ENCODE measurements at regions not wholly inside any gene's neighbourhood (a gene's known extent, or its start where the extent isn't known, plus 50 kb on each side); places are given as distances from the start of the nearest gene placed in this dataset.
"Not testable (repeated sequence)": the region's sequence is repeated elsewhere in the genome, so short reads cannot be mapped to it uniquely, and the experiment has no call there.

- H3K4me3 ChIP-seq (ENCODE audit: insufficient read depth, low read depth, low read length); DNase-seq; H3K36me3 ChIP-seq (replicated peaks; ENCODE audit: control insufficient read depth, insufficient read depth, low read length); H3K27me3 ChIP-seq (ENCODE audit: control insufficient read depth, insufficient read depth, low read length): not testable (repeated sequence)
Observed at GRCh38 chr12:88828537-88828936, 248.3 kb upstream of the KITLG start.

GRCh38 chr12:88820012-88820411 is 239.7 kb upstream of the KITLG start:
- Histone ChIP-seq H3K36me3 (replicated peaks; ENCODE audit: control insufficient read depth, insufficient read depth, low read length) (no peaks in the 10 kb centered on the region), H3K4me3 (ENCODE audit: insufficient read depth, low read depth, low read length) (no peak overlapping the region), H3K27me3 (ENCODE audit: control insufficient read depth, insufficient read depth, low read length) (no peaks in the 10 kb centered on the region)
- DNase-seq, result no peak

DNA sequence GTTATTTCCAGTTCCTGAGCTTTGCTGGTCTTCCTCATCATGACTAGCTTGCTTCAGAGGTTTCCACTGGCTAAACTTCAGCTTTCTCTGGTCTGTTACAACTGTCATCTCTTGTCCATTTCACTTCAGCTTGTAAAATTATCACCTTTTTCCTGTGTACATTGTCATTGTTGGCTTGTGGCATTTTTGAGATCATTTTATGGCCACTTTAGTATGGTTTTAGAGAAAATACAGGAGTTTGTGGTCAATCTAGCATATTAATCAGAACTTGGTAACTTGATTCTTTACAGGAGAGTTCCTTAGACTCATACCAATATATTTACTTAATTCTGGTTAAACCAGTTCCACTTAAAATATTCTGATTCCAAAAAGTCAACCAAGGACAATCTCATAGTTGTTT is 235.9 kb upstream of the KITLG start:
- H3K27me3 ChIP-seq (ENCODE audit: control insufficient read depth, insufficient read depth, low read length), result no peaks in the 10 kb centered on the region
- no peaks in the 10 kb centered on the region for H3K36me3 ChIP-seq (replicated peaks; ENCODE audit: control insufficient read depth, insufficient read depth, low read length)
- DNase-seq, result no peak
- no peak overlapping the region for H3K4me3 ChIP-seq (ENCODE audit: insufficient read depth, low read depth, low read length)

GRCh38 chr12:88814779-88815178 is 234.5 kb upstream of the KITLG start:
- Histone ChIP-seq H3K4me3 (ENCODE audit: insufficient read depth, low read depth, low read length) (no peak overlapping the region), H3K27me3 (ENCODE audit: control insufficient read depth, insufficient read depth, low read length) (no peaks in the 10 kb centered on the region), H3K36me3 (replicated peaks; ENCODE audit: control insufficient read depth, insufficient read depth, low read length) (no peaks in the 10 kb centered on the region)
- DNase-seq, result no peak

DNA sequence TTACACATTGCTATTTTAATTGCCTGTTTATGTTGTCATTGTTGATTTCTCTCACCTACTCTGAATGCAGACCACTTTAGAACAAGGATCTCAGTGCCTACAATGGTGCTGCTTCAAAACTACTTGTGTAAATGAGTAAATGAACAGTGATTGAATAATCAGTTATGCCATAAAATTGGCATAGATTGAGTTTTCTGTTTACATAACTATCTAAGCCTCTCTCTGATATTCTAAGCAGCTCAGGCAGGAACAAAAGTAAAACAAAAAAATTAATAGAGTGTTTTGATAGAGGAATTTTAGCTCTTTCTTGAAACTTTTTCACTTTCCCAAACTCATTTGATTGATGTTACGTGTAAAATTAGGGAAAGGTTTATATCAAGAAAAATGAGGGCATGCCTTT is 232.3 kb upstream of the KITLG start:
- Histone ChIP-seq H3K36me3 (replicated peaks; ENCODE audit: control insufficient read depth, insufficient read depth, low read length) (no peaks in the 10 kb centered on the region), H3K4me3 (ENCODE audit: insufficient read depth, low read depth, low read length) (no peak overlapping the region), H3K27me3 (ENCODE audit: control insufficient read depth, insufficient read depth, low read length) (no peaks in the 10 kb centered on the region)
- DNase-seq, result no peak

GRCh38 chr12:88810806-88811205 is 230.5 kb upstream of the KITLG start:
- no peaks in the 10 kb centered on the region for H3K36me3 ChIP-seq (replicated peaks; ENCODE audit: control insufficient read depth, insufficient read depth, low read length)
- H3K4me3 ChIP-seq (ENCODE audit: insufficient read depth, low read depth, low read length), result no peak overlapping the region
- H3K27me3 ChIP-seq (ENCODE audit: control insufficient read depth, insufficient read depth, low read length), result no peaks in the 10 kb centered on the region
- DNase-seq, result no peak

GRCh38 chr12:88809841-88810240 is 229.6 kb upstream of the KITLG start:
- H3K4me3 ChIP-seq (ENCODE audit: insufficient read depth, low read depth, low read length); DNase-seq; H3K36me3 ChIP-seq (replicated peaks; ENCODE audit: control insufficient read depth, insufficient read depth, low read length); H3K27me3 ChIP-seq (ENCODE audit: control insufficient read depth, insufficient read depth, low read length): not testable (repeated sequence)

GRCh38 chr12:88805692-88806091 is 225.4 kb upstream of the KITLG start:
- Histone ChIP-seq H3K36me3 (replicated peaks; ENCODE audit: control insufficient read depth, insufficient read depth, low read length) (no peaks in the 10 kb centered on the region), H3K4me3 (ENCODE audit: insufficient read depth, low read depth, low read length) (no peak overlapping the region), H3K27me3 (ENCODE audit: control insufficient read depth, insufficient read depth, low read length) (no peaks in the 10 kb centered on the region)
- no peak for DNase-seq

- Histone ChIP-seq H3K27me3 (ENCODE audit: control insufficient read depth, insufficient read depth, low read length) (no peaks in the 10 kb centered on the region), H3K36me3 (replicated peaks; ENCODE audit: control insufficient read depth, insufficient read depth, low read length) (no peaks in the 10 kb centered on the region), H3K4me3 (ENCODE audit: insufficient read depth, low read depth, low read length) (no peak overlapping the region)
- no peak for DNase-seq
Observed at GRCh38 chr12:88805286-88805685, 225.0 kb upstream of the KITLG start.

- no peak overlapping the region for H3K4me3 ChIP-seq (ENCODE audit: insufficient read depth, low read depth, low read length)
- DNase-seq, result no peak
- no peaks in the 10 kb centered on the region for H3K36me3 ChIP-seq (replicated peaks; ENCODE audit: control insufficient read depth, insufficient read depth, low read length)
- no peaks in the 10 kb centered on the region for H3K27me3 ChIP-seq (ENCODE audit: control insufficient read depth, insufficient read depth, low read length)
Observed at GRCh38 chr12:88802096-88802706, 221.9 kb upstream of the KITLG start.

DNA sequence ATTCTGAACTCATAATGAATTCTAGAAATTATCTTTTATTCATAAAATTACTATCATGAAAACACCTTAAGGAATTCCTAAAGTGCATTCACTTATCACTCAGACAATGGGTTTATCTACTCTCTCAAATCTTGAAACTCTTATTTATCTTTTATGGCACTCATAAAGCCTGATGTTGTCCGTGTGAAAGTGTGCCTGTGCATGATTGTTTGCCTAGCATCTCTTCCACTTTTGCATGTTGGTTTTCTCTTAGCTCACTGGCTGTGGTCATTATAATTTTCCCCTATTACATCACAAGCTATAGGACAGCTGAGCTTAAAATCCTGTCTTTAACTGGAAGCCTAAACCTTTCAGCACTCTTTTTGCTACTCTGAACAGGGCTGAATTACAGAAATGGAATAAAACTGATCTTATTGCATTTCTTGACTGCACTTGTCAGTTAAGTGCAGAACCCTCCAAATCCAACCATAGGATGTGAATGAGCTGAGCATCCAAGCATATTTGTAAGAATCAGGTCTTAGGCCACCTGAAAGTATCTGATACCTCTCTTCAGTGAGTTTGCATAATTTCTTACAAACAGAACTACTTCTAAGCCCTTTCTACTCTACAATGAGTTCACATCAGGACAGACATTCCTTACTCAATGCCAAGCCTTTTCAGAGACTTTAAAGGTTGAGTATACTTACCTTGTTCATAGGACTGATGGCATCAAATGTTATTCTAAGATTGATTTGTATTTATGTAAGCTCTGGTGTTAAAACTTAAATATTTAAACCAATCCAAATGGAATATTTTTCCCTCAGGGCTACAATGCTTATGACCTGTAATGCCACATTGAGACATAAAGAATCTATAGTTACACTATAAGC is 221.2 kb upstream of the KITLG start:
- no peak for DNase-seq
- H3K4me3 ChIP-seq (ENCODE audit: insufficient read depth, low read depth, low read length), result no peak overlapping the region
- no peaks in the 10 kb centered on the region for H3K27me3 ChIP-seq (ENCODE audit: control insufficient read depth, insufficient read depth, low read length)
- no peaks in the 10 kb centered on the region for H3K36me3 ChIP-seq (replicated peaks; ENCODE audit: control insufficient read depth, insufficient read depth, low read length)

DNA sequence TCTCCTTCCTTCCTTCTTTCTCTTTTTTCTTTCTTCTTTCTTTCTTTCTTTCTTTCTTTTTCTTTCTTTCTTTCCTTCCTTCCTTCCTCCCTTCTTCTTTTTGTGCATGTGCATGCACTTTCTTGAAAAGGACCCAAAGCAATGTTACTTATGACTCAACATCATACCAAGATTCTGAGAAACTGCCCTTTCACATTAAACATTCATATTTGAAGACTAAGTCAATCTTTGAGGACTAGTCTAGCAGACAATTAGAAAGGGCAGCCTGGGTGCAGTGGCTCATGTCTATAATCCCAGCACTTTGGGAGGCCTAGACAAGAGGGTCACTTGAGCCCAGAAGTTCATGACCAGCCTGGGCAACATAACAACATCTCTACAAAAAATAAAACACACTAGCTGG is 212.8 kb upstream of the KITLG start:
- Histone ChIP-seq H3K4me3 (ENCODE audit: insufficient read depth, low read depth, low read length) (no peak overlapping the region), H3K27me3 (ENCODE audit: control insufficient read depth, insufficient read depth, low read length) (no peaks in the 10 kb centered on the region), H3K36me3 (replicated peaks; ENCODE audit: control insufficient read depth, insufficient read depth, low read length) (no peaks in the 10 kb centered on the region; the same call in 1 of the 2 replicates)
- DNase-seq, result no peak

DNA sequence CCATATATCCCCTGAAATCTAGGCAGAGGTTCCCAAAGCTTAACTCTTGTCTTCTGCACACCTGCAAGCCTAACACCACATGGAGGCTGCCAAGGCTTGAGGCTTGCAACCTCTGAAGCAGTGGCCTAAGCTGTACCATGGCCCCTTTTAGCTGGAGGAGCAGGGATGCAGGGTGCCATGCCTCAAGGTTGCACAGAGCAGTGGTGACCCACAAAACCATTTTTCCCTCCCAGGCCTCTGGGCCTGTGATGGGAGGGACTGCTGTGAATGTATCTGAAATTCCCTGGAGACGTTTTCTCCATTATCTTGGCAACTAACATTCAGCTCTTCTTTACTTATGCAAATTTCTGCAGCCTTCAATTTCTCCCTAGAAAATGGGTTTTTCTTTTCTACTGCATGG is 210.0 kb upstream of the KITLG start:
- H3K27me3 ChIP-seq (ENCODE audit: control insufficient read depth, insufficient read depth, low read length), result no peaks in the 10 kb centered on the region
- no peak overlapping the region for H3K4me3 ChIP-seq (ENCODE audit: insufficient read depth, low read depth, low read length)
- H3K36me3 ChIP-seq (replicated peaks; ENCODE audit: control insufficient read depth, insufficient read depth, low read length), result no peaks in the 10 kb centered on the region; the same call in 1 of the 2 replicates
- DNase-seq, result no peak

DNA sequence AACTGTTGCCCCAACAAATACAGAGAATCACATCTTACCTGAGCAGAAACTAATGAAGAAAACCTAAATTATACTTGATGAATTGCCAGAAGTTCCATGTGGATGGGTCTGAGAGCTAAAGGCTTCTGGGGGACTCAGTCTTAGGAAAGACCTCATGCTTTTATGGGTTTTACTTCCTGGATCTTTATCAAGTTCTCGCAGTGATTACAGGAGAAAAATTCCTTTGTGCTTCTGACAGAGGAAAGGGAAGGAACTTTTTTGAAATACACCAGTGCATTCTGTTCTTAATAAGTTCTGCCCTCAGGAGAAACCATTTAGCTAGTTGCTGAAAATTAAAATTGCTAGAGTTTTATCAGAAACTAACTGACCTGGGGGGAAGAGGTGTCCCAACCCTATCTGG is 203.9 kb upstream of the KITLG start:
- Histone ChIP-seq H3K36me3 (replicated peaks; ENCODE audit: control insufficient read depth, insufficient read depth, low read length) (no peaks in the 10 kb centered on the region), H3K27me3 (ENCODE audit: control insufficient read depth, insufficient read depth, low read length) (no peaks in the 10 kb centered on the region), H3K4me3 (ENCODE audit: insufficient read depth, low read depth, low read length) (no peak overlapping the region)
- no peak for DNase-seq

DNA sequence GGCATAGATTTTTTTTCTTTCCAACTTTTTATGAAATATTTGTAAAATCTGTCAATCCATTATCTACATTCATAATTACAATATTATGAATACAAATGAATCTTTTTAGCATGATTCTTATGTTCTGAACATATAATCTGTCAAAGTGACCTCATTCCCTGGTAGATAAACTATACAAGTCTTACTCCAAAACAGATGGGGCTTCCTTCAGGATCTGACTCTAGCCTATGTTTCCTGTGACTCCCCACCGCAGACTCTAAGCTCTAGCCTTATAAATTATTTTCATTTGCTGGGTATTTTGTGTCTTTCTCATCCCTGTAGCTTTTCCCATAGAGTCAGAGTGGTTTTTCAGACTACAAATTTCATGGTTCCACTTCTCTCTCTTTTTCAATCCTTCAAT is 202.1 kb upstream of the KITLG start:
- no peak overlapping the region for H3K4me3 ChIP-seq (ENCODE audit: insufficient read depth, low read depth, low read length)
- DNase-seq, result no peak
- no peaks in the 10 kb centered on the region for H3K36me3 ChIP-seq (replicated peaks; ENCODE audit: control insufficient read depth, insufficient read depth, low read length)

More for the DNA sequence above, 202.1 kb upstream of the KITLG start:
- H3K27me3 ChIP-seq (ENCODE audit: control insufficient read depth, insufficient read depth, low read length), result no peaks in the 10 kb centered on the region
